DND-41 (cell line): ENCODE measurements at regions not wholly inside any gene's neighbourhood (a gene's known extent, or its start where the extent isn't known, plus 50 kb on each side); places are given as distances from the start of the nearest gene placed in this dataset.

Experiments used
- ATAC-seq: fragments of 200-7000 bp; cut with Tn5 transposase; 3 replicates; pipeline ENCODE4 v1.9.1; 2021; ENCODE audit warnings: low read depth; ENCODE audit not compliant: insufficient read depth
- DNase-seq: peaks from one replicate; pipeline ENCODE4 v3.0.0-alpha.2; 2020
- H2AFZ ChIP-seq: 2 replicates; pipeline ENCODE4 v1.6.0; 2012; ENCODE audit warnings: low read depth, low read length
- H3K27ac ChIP-seq: 2 replicates; pipeline ENCODE4 v1.5.1; 2012; ENCODE audit warnings: low read length, inconsistent platforms
- H3K27me3 ChIP-seq: fragments of 200-600 bp; sonication (generic); 2 replicates; pipeline ENCODE4 v1.6.0; 2012; ENCODE audit warnings: low read length, mild to moderate bottlenecking, inconsistent platforms; ENCODE audit not compliant: insufficient read depth, poor library complexity
- H3K36me3 ChIP-seq: 2 replicates; pipeline ENCODE4 v1.5.1; 2012; ENCODE audit warnings: low read length, inconsistent platforms; ENCODE audit not compliant: insufficient read depth
- H3K4me1 ChIP-seq: 2 replicates; pipeline ENCODE4 v1.5.1; 2012; ENCODE audit warnings: mild to moderate bottlenecking, low read length; ENCODE audit not compliant: insufficient read depth
- H3K4me2 ChIP-seq: 2 replicates; pipeline ENCODE4 v1.6.0; 2012; ENCODE audit warnings: mild to moderate bottlenecking, moderate library complexity, low read length, inconsistent platforms; ENCODE audit not compliant: insufficient read depth
- H3K4me3 ChIP-seq, 2 experiments: fragments of 200-600 bp in 1 of 2; shearing (Covaris generic) in 1 of 2; 2 replicates each; pipeline ENCODE4 v1.5.1; 2012 to 2016; ENCODE audit warnings: inconsistent platforms in 2 of 2, low read length in 2 of 2, mild to moderate bottlenecking in 2 of 2, low read depth in 1 of 2, moderate library complexity in 1 of 2
- H3K79me2 ChIP-seq: 2 replicates; pipeline ENCODE4 v1.6.0; 2012; ENCODE audit warnings: low read length, inconsistent platforms; ENCODE audit not compliant: insufficient read depth
- H3K9ac ChIP-seq: 2 replicates; pipeline ENCODE4 v1.6.0; 2012; ENCODE audit warnings: low read depth, mild to moderate bottlenecking, inconsistent platforms, low read length, moderate library complexity
- H3K9me3 ChIP-seq: 2 replicates; pipeline ENCODE4 v1.5.1; 2012; ENCODE audit warnings: low read length, moderate library complexity, mild to moderate bottlenecking, inconsistent platforms; ENCODE audit not compliant: insufficient read depth, severe bottlenecking
- H4K20me1 ChIP-seq: 2 replicates; pipeline ENCODE4 v1.6.0; 2012; ENCODE audit warnings: low read length; ENCODE audit not compliant: insufficient read depth
- CTCF ChIP-seq: IDR thresholded peaks from 2 replicates; pipeline ENCODE4 v1.5.1; 2012; ENCODE audit warnings: borderline replicate concordance, low read length, moderate library complexity, mild to moderate bottlenecking; ENCODE audit not compliant: poor library complexity, severe bottlenecking; ENCODE audit errors: extremely low read depth
- EZH2 ChIP-seq: IDR thresholded peaks from 3 replicates; pipeline ENCODE4 v1.6.1; 2012; ENCODE audit warnings: borderline replicate concordance, low read depth, mild to moderate bottlenecking, moderate library complexity, low read length, inconsistent platforms; ENCODE audit not compliant: severe bottlenecking

- no peaks in the 10 kb centered on the region for H3K36me3 ChIP-seq
- H2AFZ ChIP-seq = no peak overlapping the region
- no peak overlapping the region for H3K4me3 ChIP-seq
- H3K27me3 ChIP-seq = no peaks in the 10 kb centered on the region
- peak overlapping the region; percentile 38; the same call in 1 of the 2 replicates for H3K27ac ChIP-seq
- H4K20me1 ChIP-seq = no peaks in the 10 kb centered on the region
- H3K79me2 ChIP-seq = no peaks in the 10 kb centered on the region
- no peak for TF ChIP-seq EZH2
- TF ChIP-seq CTCF = no peak
- H3K4me2 ChIP-seq = no peak overlapping the region
- ATAC-seq (no peak), DNase-seq (no peak)
- no peak overlapping the region for H3K9ac ChIP-seq
- peaks cover 4% of the 10 kb centered on the region for H3K9me3 ChIP-seq
- peaks cover 11% of the 10 kb centered on the region for H3K4me1 ChIP-seq
These were observed 309.4 kb downstream of the IRX1 start for GRCh38 chr5:3905031-3905430.

GRCh38 chr5:3905521-3905920 lies 309.9 kb downstream of the IRX1 start:
- Histone ChIP-seq H3K36me3 (no peaks in the 10 kb centered on the region), H2AFZ (no peak overlapping the region), H3K27ac (peak overlapping the region; percentile 22; the same call in 1 of the 2 replicates), H3K4me3 (no peak overlapping the region), H4K20me1 (no peaks in the 10 kb centered on the region), H3K4me1 (peaks cover 11% of the 10 kb centered on the region), H3K27me3 (no peaks in the 10 kb centered on the region), H3K9ac (no peak overlapping the region), H3K79me2 (no peaks in the 10 kb centered on the region), H3K4me2 (no peak overlapping the region), H3K9me3 (peaks cover 4% of the 10 kb centered on the region)
- TF ChIP-seq EZH2 (no peak), CTCF (no peak)
- ATAC-seq (no peak), DNase-seq (no peak)

DNA sequence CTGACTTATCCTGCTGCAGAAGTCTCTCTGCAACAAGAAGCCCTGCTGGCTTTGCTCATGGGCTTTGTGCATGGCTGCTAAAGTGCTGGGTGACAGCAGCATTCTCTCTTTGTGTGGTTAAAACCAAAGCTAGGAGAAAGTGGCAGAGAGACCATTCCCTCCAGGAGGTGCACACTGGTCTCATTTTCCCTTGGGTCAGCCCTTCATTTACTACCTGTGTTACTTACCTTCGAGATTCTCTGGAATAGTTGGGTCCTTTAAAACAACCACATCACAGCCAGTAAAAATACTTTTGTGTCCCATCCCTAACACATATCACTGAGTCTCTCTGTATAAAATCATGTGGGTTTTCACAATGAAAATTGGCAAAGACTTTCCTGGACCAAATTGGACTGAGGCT lies 315.5 kb downstream of the IRX1 start:
- H3K36me3 ChIP-seq = no peaks in the 10 kb centered on the region
- peaks cover 11% of the 10 kb centered on the region for H3K4me1 ChIP-seq
- H3K9ac ChIP-seq = no peak overlapping the region
- TF ChIP-seq CTCF (no peak), EZH2 (no peak)
- H3K27me3 ChIP-seq = no peaks in the 10 kb centered on the region
- no peak overlapping the region for H3K4me3 ChIP-seq
- no peaks in the 10 kb centered on the region for H4K20me1 ChIP-seq
- no peak overlapping the region for H2AFZ ChIP-seq
- H3K79me2 ChIP-seq = no peaks in the 10 kb centered on the region
- peak overlapping the region; percentile 24 for H3K27ac ChIP-seq
- DNase-seq = no peak
- ATAC-seq = no peak
- no peak overlapping the region for H3K4me2 ChIP-seq
- H3K9me3 ChIP-seq = no peaks in the 10 kb centered on the region

DNA sequence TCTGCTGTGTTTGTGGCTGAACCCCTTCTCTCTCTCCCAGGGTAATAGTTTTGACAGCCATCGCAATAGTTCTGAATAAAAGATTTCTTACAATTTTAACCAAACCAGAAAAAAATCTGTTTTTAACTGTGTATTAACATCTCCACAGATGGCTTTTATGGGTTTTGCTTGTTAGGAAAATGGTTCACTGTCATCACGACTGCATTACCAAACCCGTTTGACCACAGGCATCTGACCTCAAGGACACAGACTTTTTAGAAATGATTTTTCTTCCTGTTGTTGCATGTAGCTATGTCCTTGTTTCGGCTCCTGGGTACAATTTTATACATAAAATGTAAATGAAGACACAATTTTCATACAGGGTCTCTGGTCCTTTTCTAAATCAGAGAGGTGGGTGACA lies 316.1 kb downstream of the IRX1 start:
- no peaks in the 10 kb centered on the region for H3K27me3 ChIP-seq
- peak overlapping the region; percentile 24; the same call in 1 of the 2 replicates for H3K27ac ChIP-seq
- no peaks in the 10 kb centered on the region for H4K20me1 ChIP-seq
- H3K9ac ChIP-seq = no peak overlapping the region
- no peaks in the 10 kb centered on the region for H3K36me3 ChIP-seq
- H3K79me2 ChIP-seq = no peaks in the 10 kb centered on the region
- H3K9me3 ChIP-seq = no peaks in the 10 kb centered on the region
- TF ChIP-seq EZH2 (no peak), CTCF (no peak)
- H3K4me1 ChIP-seq = peaks cover 11% of the 10 kb centered on the region
- no peak overlapping the region for H3K4me2 ChIP-seq
- H3K4me3 ChIP-seq = no peak overlapping the region
- ATAC-seq = no peak
- no peak for DNase-seq
- no peak overlapping the region for H2AFZ ChIP-seq
